Panc1 (cell line): ENCODE measurements at regions not wholly inside any gene's neighbourhood (a gene's known extent, or its start where the extent isn't known, plus 50 kb on each side); places are given as distances from the start of the nearest gene placed in this dataset.

Source experiments
- POLR2AphosphoS5 ChIP-seq: IDR thresholded peaks from 2 replicates; pipeline ENCODE4 v1.6.1; 2012; ENCODE audit warnings: mild to moderate bottlenecking, low read depth, low read length, moderate library complexity
- TF ChIP-seq, protein P1 (sequence below): fragments of 450-650 bp; IDR thresholded peaks from 2 replicates; pipeline ENCODE4 v1.5.1; 2017; ENCODE audit warnings: mild to moderate bottlenecking
- TF ChIP-seq, protein P2 (sequence below), 2 experiments: IDR thresholded peaks; 2 replicates each; pipeline ENCODE4 v1.6.1; 2011 to 2012; ENCODE audit warnings: low read depth in 2 of 2, control low read depth in 1 of 2, low read length in 1 of 2, mild to moderate bottlenecking in 1 of 2, moderate library complexity in 1 of 2; ENCODE audit not compliant: insufficient read depth in 1 of 2

DNA sequence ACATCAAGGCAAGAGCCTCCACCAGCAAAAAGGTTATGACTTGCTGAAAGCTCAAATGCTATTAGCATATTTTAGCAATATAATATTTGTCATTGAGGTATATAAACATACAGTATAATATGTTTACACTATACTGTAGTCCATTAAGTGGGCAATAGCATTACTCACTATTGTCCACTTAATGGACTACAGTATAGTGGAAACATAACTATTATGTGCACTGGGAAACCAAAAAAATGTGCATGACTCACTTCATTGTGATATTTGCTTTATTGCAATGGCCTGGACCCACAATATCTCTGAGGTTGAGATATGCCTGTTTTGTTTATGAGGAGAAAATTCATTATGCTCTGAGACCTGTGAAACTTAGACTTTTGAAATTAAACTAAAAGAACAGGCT lies 300.0 kb downstream of the BARHL2 start:
- TF ChIP-seq, protein P1, sequence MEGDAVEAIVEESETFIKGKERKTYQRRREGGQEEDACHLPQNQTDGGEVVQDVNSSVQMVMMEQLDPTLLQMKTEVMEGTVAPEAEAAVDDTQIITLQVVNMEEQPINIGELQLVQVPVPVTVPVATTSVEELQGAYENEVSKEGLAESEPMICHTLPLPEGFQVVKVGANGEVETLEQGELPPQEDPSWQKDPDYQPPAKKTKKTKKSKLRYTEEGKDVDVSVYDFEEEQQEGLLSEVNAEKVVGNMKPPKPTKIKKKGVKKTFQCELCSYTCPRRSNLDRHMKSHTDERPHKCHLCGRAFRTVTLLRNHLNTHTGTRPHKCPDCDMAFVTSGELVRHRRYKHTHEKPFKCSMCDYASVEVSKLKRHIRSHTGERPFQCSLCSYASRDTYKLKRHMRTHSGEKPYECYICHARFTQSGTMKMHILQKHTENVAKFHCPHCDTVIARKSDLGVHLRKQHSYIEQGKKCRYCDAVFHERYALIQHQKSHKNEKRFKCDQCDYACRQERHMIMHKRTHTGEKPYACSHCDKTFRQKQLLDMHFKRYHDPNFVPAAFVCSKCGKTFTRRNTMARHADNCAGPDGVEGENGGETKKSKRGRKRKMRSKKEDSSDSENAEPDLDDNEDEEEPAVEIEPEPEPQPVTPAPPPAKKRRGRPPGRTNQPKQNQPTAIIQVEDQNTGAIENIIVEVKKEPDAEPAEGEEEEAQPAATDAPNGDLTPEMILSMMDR = no peak
- TF ChIP-seq, protein P2, sequence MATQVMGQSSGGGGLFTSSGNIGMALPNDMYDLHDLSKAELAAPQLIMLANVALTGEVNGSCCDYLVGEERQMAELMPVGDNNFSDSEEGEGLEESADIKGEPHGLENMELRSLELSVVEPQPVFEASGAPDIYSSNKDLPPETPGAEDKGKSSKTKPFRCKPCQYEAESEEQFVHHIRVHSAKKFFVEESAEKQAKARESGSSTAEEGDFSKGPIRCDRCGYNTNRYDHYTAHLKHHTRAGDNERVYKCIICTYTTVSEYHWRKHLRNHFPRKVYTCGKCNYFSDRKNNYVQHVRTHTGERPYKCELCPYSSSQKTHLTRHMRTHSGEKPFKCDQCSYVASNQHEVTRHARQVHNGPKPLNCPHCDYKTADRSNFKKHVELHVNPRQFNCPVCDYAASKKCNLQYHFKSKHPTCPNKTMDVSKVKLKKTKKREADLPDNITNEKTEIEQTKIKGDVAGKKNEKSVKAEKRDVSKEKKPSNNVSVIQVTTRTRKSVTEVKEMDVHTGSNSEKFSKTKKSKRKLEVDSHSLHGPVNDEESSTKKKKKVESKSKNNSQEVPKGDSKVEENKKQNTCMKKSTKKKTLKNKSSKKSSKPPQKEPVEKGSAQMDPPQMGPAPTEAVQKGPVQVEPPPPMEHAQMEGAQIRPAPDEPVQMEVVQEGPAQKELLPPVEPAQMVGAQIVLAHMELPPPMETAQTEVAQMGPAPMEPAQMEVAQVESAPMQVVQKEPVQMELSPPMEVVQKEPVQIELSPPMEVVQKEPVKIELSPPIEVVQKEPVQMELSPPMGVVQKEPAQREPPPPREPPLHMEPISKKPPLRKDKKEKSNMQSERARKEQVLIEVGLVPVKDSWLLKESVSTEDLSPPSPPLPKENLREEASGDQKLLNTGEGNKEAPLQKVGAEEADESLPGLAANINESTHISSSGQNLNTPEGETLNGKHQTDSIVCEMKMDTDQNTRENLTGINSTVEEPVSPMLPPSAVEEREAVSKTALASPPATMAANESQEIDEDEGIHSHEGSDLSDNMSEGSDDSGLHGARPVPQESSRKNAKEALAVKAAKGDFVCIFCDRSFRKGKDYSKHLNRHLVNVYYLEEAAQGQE (IDR thresholded peaks at IDR 0.05; ENCODE audit: insufficient read depth in 1 of 2, low read depth in 2 of 2, low read length in 1 of 2) = no peak
- no peak for TF ChIP-seq POLR2AphosphoS5
